ENCODE measurements at regions not wholly inside any gene's neighbourhood (a gene's known extent, or its start where the extent isn't known, plus 50 kb on each side); places are given as distances from the start of the nearest gene placed in this dataset.

- TF ChIP-seq CTCF (IDR thresholded peaks at IDR 0.05), result no peak
- no peak for TF ChIP-seq POLR2A (IDR thresholded peaks at IDR 0.05)
- no peak overlapping the region for H3K4me3 ChIP-seq
- no peak for DNase-seq
- WGBS, 2 donors, result 65 to 71% methylated on average over 4 of the region's 4 CpGs
- no peak overlapping the region for H3K27ac ChIP-seq
- intact Hi-C loops (cut with DNase I; ENCODE audit: low total_unique reads), result no loop called here
- no peaks in the 10 kb centered on the region for H3K4me1 ChIP-seq
- H3K27me3 ChIP-seq, result no peaks in the 10 kb centered on the region
- H3K9me3 ChIP-seq, result no peaks in the 10 kb centered on the region
- no peaks in the 10 kb centered on the region for H3K36me3 ChIP-seq (ENCODE audit: low read depth, missing control alignments)
These were observed 488.7 kb upstream of the TYRP1 start for GRCh38 chr9:12204512-12204911.

GRCh38 chr9:12212860-12213259, 480.3 kb upstream of the TYRP1 start:
- TF ChIP-seq POLR2A (IDR thresholded peaks at IDR 0.05) (no peak), CTCF (IDR thresholded peaks at IDR 0.05) (no peak)
- no peak overlapping the region for H3K27ac ChIP-seq
- no peaks in the 10 kb centered on the region for H3K9me3 ChIP-seq
- no peak overlapping the region for H3K4me3 ChIP-seq
- DNase-seq, result no peak
- no peaks in the 10 kb centered on the region for H3K4me1 ChIP-seq
- intact Hi-C loops (cut with DNase I; ENCODE audit: low total_unique reads), result no loop called here
- no peaks in the 10 kb centered on the region for H3K27me3 ChIP-seq
- no peaks in the 10 kb centered on the region for H3K36me3 ChIP-seq (ENCODE audit: low read depth, missing control alignments)
- WGBS, 2 donors, result 45 to 57% methylated on average over 3 of the region's 3 CpGs

GRCh38 chr9:12221470-12221869, 471.7 kb upstream of the TYRP1 start:
- no peaks in the 10 kb centered on the region for H3K36me3 ChIP-seq (ENCODE audit: low read depth, missing control alignments)
- H3K4me1 ChIP-seq, result no peaks in the 10 kb centered on the region
- no peaks in the 10 kb centered on the region for H3K9me3 ChIP-seq
- no peak overlapping the region for H3K27ac ChIP-seq
- DNase-seq, result no peak
- intact Hi-C loops (cut with DNase I; ENCODE audit: low total_unique reads), result no loop called here
- H3K4me3 ChIP-seq, result no peak overlapping the region
- WGBS, 2 donors, result 43 to 84% methylated on average over 1 of the region's 1 CpG
- TF ChIP-seq CTCF (IDR thresholded peaks at IDR 0.05) (no peak), POLR2A (IDR thresholded peaks at IDR 0.05) (no peak)
- H3K27me3 ChIP-seq, result no peaks in the 10 kb centered on the region

- H3K4me3 ChIP-seq, result no peak overlapping the region
- no peak overlapping the region for H3K27ac ChIP-seq
- DNase-seq, result no peak
- H3K9me3 ChIP-seq, result no peaks in the 10 kb centered on the region
- H3K27me3 ChIP-seq, result no peaks in the 10 kb centered on the region
- WGBS, 2 donors, result 71 to 79% methylated on average over 4 of the region's 4 CpGs
- H3K36me3 ChIP-seq (ENCODE audit: low read depth, missing control alignments), result no peaks in the 10 kb centered on the region
- TF ChIP-seq POLR2A (IDR thresholded peaks at IDR 0.05), result no peak
- no peak for TF ChIP-seq CTCF (IDR thresholded peaks at IDR 0.05)
- H3K4me1 ChIP-seq, result no peaks in the 10 kb centered on the region
- intact Hi-C loops (cut with DNase I; ENCODE audit: low total_unique reads), result no loop called here
These were observed 468.7 kb upstream of the TYRP1 start for GRCh38 chr9:12224449-12224848.

GRCh38 chr9:12230708-12231107, 462.5 kb upstream of the TYRP1 start:
- intact Hi-C loops (cut with DNase I; ENCODE audit: low total_unique reads), result no loop called here
- H3K9me3 ChIP-seq, result no peaks in the 10 kb centered on the region
- no peaks in the 10 kb centered on the region for H3K27me3 ChIP-seq
- WGBS, 2 donors, result 73 to 90% methylated on average over 1 of the region's 1 CpG
- H3K4me3 ChIP-seq, result no peak overlapping the region
- no peak overlapping the region for H3K27ac ChIP-seq
- DNase-seq, result no peak
- H3K4me1 ChIP-seq, result no peaks in the 10 kb centered on the region
- no peaks in the 10 kb centered on the region for H3K36me3 ChIP-seq (ENCODE audit: low read depth, missing control alignments)
- TF ChIP-seq CTCF (IDR thresholded peaks at IDR 0.05) (no peak), POLR2A (IDR thresholded peaks at IDR 0.05) (no peak)
